ENCODE measurements at regions not wholly inside any gene's neighbourhood (a gene's known extent, or its start where the extent isn't known, plus 50 kb on each side); places are given as distances from the start of the nearest gene placed in this dataset.
"Not testable (repeated sequence)": the region's sequence is repeated elsewhere in the genome, so short reads cannot be mapped to it uniquely, and the experiment has no call there.

DNA sequence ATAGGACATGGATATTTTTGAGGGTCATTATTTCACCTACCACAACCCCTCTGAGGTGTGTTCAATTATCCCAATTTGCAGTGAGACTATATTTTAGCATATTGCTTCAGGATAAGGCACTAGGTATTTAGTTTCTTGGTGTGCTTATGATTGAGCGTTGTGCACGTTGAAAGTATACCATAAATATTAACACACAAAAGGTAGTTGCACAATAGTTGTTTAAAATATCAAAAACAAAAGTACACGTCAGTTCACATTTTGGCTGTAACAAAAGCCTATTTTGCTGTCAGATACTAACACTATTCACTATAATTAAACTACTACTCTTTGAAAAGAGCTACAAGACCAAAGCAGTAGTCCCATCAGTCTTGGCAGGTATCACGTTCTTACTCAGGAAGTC, 367.5 kb downstream of the DSC3 start:
- POLR2A ChIA-PET (ENCODE audit: low non-redundant PET), result no interaction called here
- no peak for TF ChIP-seq EZH2 (IDR thresholded peaks at IDR 0.05; ENCODE audit: borderline replicate concordance, low read depth, low read length, poor library complexity, severe bottlenecking)
- TF ChIP-seq, protein P1, sequence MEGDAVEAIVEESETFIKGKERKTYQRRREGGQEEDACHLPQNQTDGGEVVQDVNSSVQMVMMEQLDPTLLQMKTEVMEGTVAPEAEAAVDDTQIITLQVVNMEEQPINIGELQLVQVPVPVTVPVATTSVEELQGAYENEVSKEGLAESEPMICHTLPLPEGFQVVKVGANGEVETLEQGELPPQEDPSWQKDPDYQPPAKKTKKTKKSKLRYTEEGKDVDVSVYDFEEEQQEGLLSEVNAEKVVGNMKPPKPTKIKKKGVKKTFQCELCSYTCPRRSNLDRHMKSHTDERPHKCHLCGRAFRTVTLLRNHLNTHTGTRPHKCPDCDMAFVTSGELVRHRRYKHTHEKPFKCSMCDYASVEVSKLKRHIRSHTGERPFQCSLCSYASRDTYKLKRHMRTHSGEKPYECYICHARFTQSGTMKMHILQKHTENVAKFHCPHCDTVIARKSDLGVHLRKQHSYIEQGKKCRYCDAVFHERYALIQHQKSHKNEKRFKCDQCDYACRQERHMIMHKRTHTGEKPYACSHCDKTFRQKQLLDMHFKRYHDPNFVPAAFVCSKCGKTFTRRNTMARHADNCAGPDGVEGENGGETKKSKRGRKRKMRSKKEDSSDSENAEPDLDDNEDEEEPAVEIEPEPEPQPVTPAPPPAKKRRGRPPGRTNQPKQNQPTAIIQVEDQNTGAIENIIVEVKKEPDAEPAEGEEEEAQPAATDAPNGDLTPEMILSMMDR (conservative IDR thresholded peaks at IDR 0.05; ENCODE audit: low read depth, low read length), result no peak
- no peaks in the 10 kb centered on the region for H3K27me3 ChIP-seq (replicated peaks; ENCODE audit: insufficient read depth, low read depth, low read length, poor library complexity)
- intact Hi-C loops (cut with micrococcal nuclease; ENCODE audit: unreplicated experiment), result no loop called here
- no TSS peak for BruUV-seq (replicated peaks)
- CTCF ChIA-PET, result no interaction called here
- DNase-seq (ENCODE audit: low spot score), result no peak
- H3K9me3 ChIP-seq (ENCODE audit: low read depth, low read length, poor library complexity, severe bottlenecking), result peaks cover 6% of the 10 kb centered on the region
- H3K27ac ChIP-seq (ENCODE audit: low read depth, low read length, poor library complexity, severe bottlenecking), result no peak overlapping the region
- no peaks in the 10 kb centered on the region for H3K4me1 ChIP-seq (ENCODE audit: insufficient read depth, low read length, poor library complexity, severe bottlenecking)
- H3K4me3 ChIP-seq (ENCODE audit: low read depth, low read length, poor library complexity, severe bottlenecking), result no peak overlapping the region
- H3K36me3 ChIP-seq (ENCODE audit: insufficient read depth, low read length, poor library complexity, severe bottlenecking), result no peaks in the 10 kb centered on the region

DNA sequence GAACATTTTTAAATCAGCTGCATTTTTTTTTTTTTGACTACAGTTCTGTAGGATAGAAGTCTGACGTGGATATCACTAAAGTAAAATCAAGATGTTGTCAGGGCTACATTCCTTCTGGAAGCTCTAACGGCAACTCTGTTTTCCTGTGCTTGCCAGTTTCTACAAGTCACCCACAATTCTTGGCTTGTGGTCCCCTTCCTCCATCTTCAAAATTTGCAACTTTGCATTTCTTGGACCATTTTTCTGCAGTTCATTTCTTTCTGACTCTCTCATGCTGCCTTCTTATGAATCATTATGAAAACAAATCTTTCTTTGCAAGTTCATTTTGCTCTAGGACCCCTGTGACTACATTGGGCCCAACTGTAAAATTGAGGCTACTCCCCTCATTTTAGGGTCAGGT, 367.9 kb downstream of the DSC3 start:
- CTCF ChIA-PET, result no interaction called here
- no peak for DNase-seq (ENCODE audit: low spot score)

DNA sequence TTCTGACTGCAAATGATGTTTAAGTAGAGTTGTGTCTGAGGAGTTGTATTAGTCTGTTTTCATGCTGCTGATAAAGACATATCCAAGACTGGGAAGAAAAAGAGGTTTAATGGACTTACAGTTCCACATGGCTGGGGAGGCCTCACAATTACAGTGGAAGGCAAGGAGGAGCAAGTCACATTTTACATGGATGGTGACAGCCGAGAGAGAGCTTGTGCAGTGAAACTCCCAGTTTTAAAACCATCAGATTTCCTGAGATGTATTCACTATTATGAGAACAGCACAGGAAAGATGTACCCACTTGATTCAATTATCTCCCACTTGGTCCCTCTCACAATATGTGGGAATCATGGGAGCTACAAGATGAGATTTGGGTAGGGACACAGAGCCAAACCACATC, 370.1 kb downstream of the DSC3 start:
- H3K27ac ChIP-seq (ENCODE audit: low read depth, low read length, poor library complexity, severe bottlenecking); CTCF ChIA-PET; DNase-seq (ENCODE audit: low spot score); H3K36me3 ChIP-seq (ENCODE audit: insufficient read depth, low read length, poor library complexity, severe bottlenecking); H3K4me3 ChIP-seq (ENCODE audit: low read depth, low read length, poor library complexity, severe bottlenecking); H3K27me3 ChIP-seq (replicated peaks; ENCODE audit: insufficient read depth, low read depth, low read length, poor library complexity); H3K9me3 ChIP-seq (ENCODE audit: low read depth, low read length, poor library complexity, severe bottlenecking); H3K4me1 ChIP-seq (ENCODE audit: insufficient read depth, low read length, poor library complexity, severe bottlenecking); intact Hi-C loops (cut with micrococcal nuclease; ENCODE audit: unreplicated experiment); POLR2A ChIA-PET (ENCODE audit: low non-redundant PET); BruUV-seq (replicated peaks): not testable (repeated sequence)

More for the DNA sequence above, 367.9 kb downstream of the DSC3 start:
- H3K9me3 ChIP-seq (ENCODE audit: low read depth, low read length, poor library complexity, severe bottlenecking), result peaks cover 6% of the 10 kb centered on the region
- no TSS peak for BruUV-seq (replicated peaks)
- H3K36me3 ChIP-seq (ENCODE audit: insufficient read depth, low read length, poor library complexity, severe bottlenecking), result no peaks in the 10 kb centered on the region
- no peak overlapping the region for H3K4me3 ChIP-seq (ENCODE audit: low read depth, low read length, poor library complexity, severe bottlenecking)
- TF ChIP-seq, protein P1 (conservative IDR thresholded peaks at IDR 0.05; ENCODE audit: low read depth, low read length), result no peak
- TF ChIP-seq EZH2 (IDR thresholded peaks at IDR 0.05; ENCODE audit: borderline replicate concordance, low read depth, low read length, poor library complexity, severe bottlenecking), result no peak
- H3K27me3 ChIP-seq (replicated peaks; ENCODE audit: insufficient read depth, low read depth, low read length, poor library complexity), result no peaks in the 10 kb centered on the region
- H3K4me1 ChIP-seq (ENCODE audit: insufficient read depth, low read length, poor library complexity, severe bottlenecking), result no peaks in the 10 kb centered on the region
- intact Hi-C loops (cut with micrococcal nuclease; ENCODE audit: unreplicated experiment), result no loop called here
- POLR2A ChIA-PET (ENCODE audit: low non-redundant PET), result no interaction called here
- no peak overlapping the region for H3K27ac ChIP-seq (ENCODE audit: low read depth, low read length, poor library complexity, severe bottlenecking)

DNA sequence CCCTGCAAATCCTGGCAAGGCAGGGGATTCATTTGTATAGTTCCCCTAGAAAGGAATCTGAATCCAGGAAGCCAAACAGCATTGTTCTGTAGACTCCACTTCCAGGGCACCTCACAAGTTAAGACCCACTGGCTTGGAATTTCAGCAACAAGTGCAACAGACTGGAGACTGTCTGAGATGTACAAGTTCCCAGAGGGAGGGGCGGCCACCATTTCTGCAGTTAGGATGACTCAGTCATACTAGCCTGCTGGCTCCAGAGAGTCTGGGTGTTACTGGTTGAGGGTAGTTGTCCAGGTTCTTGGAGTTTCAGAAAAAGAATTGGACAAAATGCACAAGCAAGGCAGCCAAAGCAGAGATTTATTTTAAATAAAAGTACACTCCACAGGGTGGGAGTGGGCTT, 384.2 kb downstream of the DSC3 start:
- Histone ChIP-seq H3K4me3 (ENCODE audit: low read depth, low read length, poor library complexity, severe bottlenecking) (no peak overlapping the region), H3K9me3 (ENCODE audit: low read depth, low read length, poor library complexity, severe bottlenecking) (peaks cover 26% of the 10 kb centered on the region), H3K36me3 (ENCODE audit: insufficient read depth, low read length, poor library complexity, severe bottlenecking) (no peaks in the 10 kb centered on the region), H3K27ac (ENCODE audit: low read depth, low read length, poor library complexity, severe bottlenecking) (no peak overlapping the region), H3K27me3 (replicated peaks; ENCODE audit: insufficient read depth, low read depth, low read length, poor library complexity) (no peaks in the 10 kb centered on the region), H3K4me1 (ENCODE audit: insufficient read depth, low read length, poor library complexity, severe bottlenecking) (no peaks in the 10 kb centered on the region)
- no peak for TF ChIP-seq EZH2 (IDR thresholded peaks at IDR 0.05; ENCODE audit: borderline replicate concordance, low read depth, low read length, poor library complexity, severe bottlenecking)
- TF ChIP-seq, protein P1 (conservative IDR thresholded peaks at IDR 0.05; ENCODE audit: low read depth, low read length), result no peak
- DNase-seq (ENCODE audit: low spot score), result no peak
- no TSS peak for BruUV-seq (replicated peaks)
- ChIA-PET CTCF (no interaction called here), POLR2A (ENCODE audit: low non-redundant PET) (no interaction called here)
- intact Hi-C loops (cut with micrococcal nuclease; ENCODE audit: unreplicated experiment), result no loop called here

All from A673 (cell line).